ENCODE measurements at regions not wholly inside any gene's neighbourhood (a gene's known extent, or its start where the extent isn't known, plus 50 kb on each side); places are given as distances from the start of the nearest gene placed in this dataset.

- TF ChIP-seq EZH2 (IDR thresholded peaks at IDR 0.05; ENCODE audit: borderline replicate concordance, low read length) = no peak
- no peak for TF ChIP-seq CTCF (IDR thresholded peaks at IDR 0.05; ENCODE audit: low read length)
These were observed 67.5 kb upstream of the AFDN start for GRCh38 chr6:167759206-167759605.

Data from OCI-LY1 (cell line).